M059J (cell line): ENCODE measurements at regions not wholly inside any gene's neighbourhood (a gene's known extent, or its start where the extent isn't known, plus 50 kb on each side); places are given as distances from the start of the nearest gene placed in this dataset.

Experiments
- DNase-seq: peaks from one replicate; pipeline ENCODE4 v3.0.0-alpha.2; 2012; ENCODE audit warnings: low read depth

- peak; percentile 56 for DNase-seq
These were observed 235.2 kb upstream of the IRF2BP2 start for GRCh38 chr1:234845097-234845660.

GRCh38 chr1:234844479-234845031 lies 234.6 kb upstream of the IRF2BP2 start:
- DNase-seq: peak; percentile 35

- DNase-seq: no peak
These were observed 234.0 kb upstream of the IRF2BP2 start for GRCh38 chr1:234843946-234844345.

- DNase-seq: no peak
These were observed 233.0 kb upstream of the IRF2BP2 start for GRCh38 chr1:234842726-234843641.

- no peak for DNase-seq
These were observed 231.8 kb upstream of the IRF2BP2 start for GRCh38 chr1:234841710-234842231.

- DNase-seq: no peak
These were observed 231.3 kb upstream of the IRF2BP2 start for GRCh38 chr1:234841281-234841680.

GRCh38 chr1:234840843-234841242 lies 230.9 kb upstream of the IRF2BP2 start:
- peak; percentile 80 for DNase-seq

DNA sequence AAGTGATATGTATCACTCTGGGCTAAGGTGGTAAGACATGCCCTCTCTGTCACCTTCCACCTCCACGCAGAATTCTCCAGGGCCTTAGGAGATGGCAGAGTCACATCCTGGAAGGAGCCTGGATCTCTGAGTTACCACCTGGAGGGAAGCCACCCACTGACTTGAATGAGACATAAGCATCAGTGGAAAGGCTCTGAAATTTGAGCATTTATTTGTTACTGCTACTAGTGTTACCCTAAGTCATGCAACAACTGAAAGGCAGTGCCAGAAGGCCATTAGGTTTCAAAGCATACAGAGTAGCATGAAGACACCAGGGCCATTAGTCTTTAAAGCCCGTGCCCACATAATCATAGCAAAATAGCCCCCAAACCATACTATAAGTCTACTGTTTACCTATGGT lies 230.3 kb upstream of the IRF2BP2 start:
- DNase-seq: no peak

GRCh38 chr1:234839663-234840062 lies 229.7 kb upstream of the IRF2BP2 start:
- peak; percentile 41 for DNase-seq

- no peak for DNase-seq
These were observed 228.8 kb upstream of the IRF2BP2 start for GRCh38 chr1:234838820-234839219.

- DNase-seq: no peak
These were observed 228.2 kb upstream of the IRF2BP2 start for GRCh38 chr1:234838182-234838581.

- no peak for DNase-seq
These were observed 227.7 kb upstream of the IRF2BP2 start for GRCh38 chr1:234837713-234838112.

- no peak for DNase-seq
These were observed 226.9 kb upstream of the IRF2BP2 start for GRCh38 chr1:234836776-234837357.

- no peak for DNase-seq
These were observed 226.2 kb upstream of the IRF2BP2 start for GRCh38 chr1:234836045-234836681.

DNA sequence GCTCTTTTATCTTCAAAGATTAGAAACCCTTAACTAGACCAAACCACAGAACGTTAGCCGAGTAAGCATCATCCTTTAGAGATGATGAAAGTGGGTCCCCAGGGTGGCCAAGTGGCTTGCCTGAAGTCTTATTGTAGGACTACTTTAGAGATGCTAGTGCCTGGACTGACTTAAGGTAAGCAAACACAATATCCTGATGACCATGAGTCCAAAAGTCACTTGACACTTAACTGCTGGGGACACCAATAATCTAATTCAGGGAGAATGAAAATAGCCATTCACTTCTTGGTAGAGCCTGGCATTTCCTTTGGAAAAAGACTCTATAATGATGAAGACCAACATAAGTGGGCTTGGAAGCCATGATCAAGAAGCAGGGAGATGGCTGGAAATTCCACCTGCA lies 225.3 kb upstream of the IRF2BP2 start:
- DNase-seq: no peak

DNA sequence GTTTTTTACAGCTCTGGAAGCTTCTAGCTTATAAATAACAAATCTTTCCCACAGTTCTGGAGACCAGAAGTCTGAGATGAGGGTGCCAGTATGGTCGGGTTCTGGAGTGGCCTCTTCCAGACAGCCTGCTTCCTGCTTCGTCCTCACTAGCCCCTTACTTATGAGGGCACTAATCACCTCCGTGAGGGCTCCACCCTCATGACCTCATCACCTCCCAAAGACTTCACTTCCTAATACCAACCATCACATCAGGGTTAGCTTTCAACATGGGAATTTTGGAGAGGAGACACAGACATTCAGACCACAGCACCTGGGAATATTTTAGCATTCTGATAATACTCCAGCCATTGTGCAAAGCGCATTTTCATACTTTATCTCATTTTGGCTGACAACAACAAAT lies 223.7 kb upstream of the IRF2BP2 start:
- DNase-seq: no peak

- no peak for DNase-seq
These were observed 223.1 kb upstream of the IRF2BP2 start for GRCh38 chr1:234833118-234833517.

- no peak for DNase-seq
These were observed 217.7 kb upstream of the IRF2BP2 start for GRCh38 chr1:234827656-234828055.

GRCh38 chr1:234827181-234827580 lies 217.2 kb upstream of the IRF2BP2 start:
- no peak for DNase-seq

- DNase-seq: no peak
These were observed 216.4 kb upstream of the IRF2BP2 start for GRCh38 chr1:234826352-234826751.

- no peak for DNase-seq
These were observed 215.7 kb upstream of the IRF2BP2 start for GRCh38 chr1:234825498-234826165.
